H9 (cell line): ENCODE measurements at regions not wholly inside any gene's neighbourhood (a gene's known extent, or its start where the extent isn't known, plus 50 kb on each side); places are given as distances from the start of the nearest gene placed in this dataset.

Experiments
- DNase-seq: peaks from one replicate; pipeline ENCODE4 v3.0.0-alpha.2; 2017
- H2AFZ ChIP-seq: one replicate; pipeline ENCODE4 v1.6.1; 2013; ENCODE audit warnings: mild to moderate bottlenecking, low read length, control low read depth, moderate library complexity
- H2AK5ac ChIP-seq: 2 replicates; pipeline ENCODE4 v1.6.1; 2013; ENCODE audit warnings: low read length, control low read depth, mixed read lengths; ENCODE audit not compliant: insufficient read length
- H2BK120ac ChIP-seq: one replicate; pipeline ENCODE4 v1.6.1; 2013; ENCODE audit warnings: low read depth, mild to moderate bottlenecking, low read length, control low read depth, inconsistent platforms; ENCODE audit not compliant: poor library complexity, severe bottlenecking
- H2BK12ac ChIP-seq: 2 replicates; pipeline ENCODE4 v1.6.1; 2013; ENCODE audit warnings: low read length, control low read depth, mixed read lengths, low read depth; ENCODE audit not compliant: insufficient read length
- H2BK15ac ChIP-seq: 2 replicates; pipeline ENCODE4 v1.6.1; 2013; ENCODE audit warnings: low read depth, low read length, control low read depth
- H2BK20ac ChIP-seq: one replicate; pipeline ENCODE4 v1.6.1; 2013; ENCODE audit warnings: low read depth, mild to moderate bottlenecking, low read length, control low read depth, inconsistent platforms; ENCODE audit not compliant: poor library complexity, severe bottlenecking
- H2BK5ac ChIP-seq: 2 replicates; pipeline ENCODE4 v1.6.1; 2013; ENCODE audit warnings: low read length, control low read depth, mixed read lengths; ENCODE audit not compliant: insufficient read length
- H3K14ac ChIP-seq: 2 replicates; pipeline ENCODE4 v1.6.1; 2013; ENCODE audit warnings: low read length, control low read depth; ENCODE audit not compliant: insufficient read depth
- H3K18ac ChIP-seq: 2 replicates; pipeline ENCODE4 v1.6.1; 2013; ENCODE audit warnings: low read depth, mild to moderate bottlenecking, mixed read lengths, low read length, control low read depth; ENCODE audit not compliant: insufficient read length
- H3K23ac ChIP-seq: 2 replicates; pipeline ENCODE4 v1.6.1; 2013; ENCODE audit warnings: low read length, control low read depth, mixed read lengths, low read depth; ENCODE audit not compliant: insufficient read length
- H3K23me2 ChIP-seq: 2 replicates; pipeline ENCODE4 v1.6.1; 2013; ENCODE audit warnings: low read depth, mild to moderate bottlenecking, mixed read lengths, low read length, control low read depth; ENCODE audit not compliant: insufficient read length, poor library complexity, severe bottlenecking
- H3K27ac ChIP-seq: 2 replicates; pipeline ENCODE4 v1.5.1; 2013; ENCODE audit warnings: low read length, control low read depth, mixed read lengths, low read depth; ENCODE audit not compliant: insufficient read length
- H3K27me3 ChIP-seq: 2 replicates; pipeline ENCODE4 v1.6.1; 2013; ENCODE audit warnings: low read length, control low read depth, inconsistent platforms; ENCODE audit not compliant: insufficient read depth
- H3K4ac ChIP-seq: 2 replicates; pipeline ENCODE4 v1.6.1; 2013; ENCODE audit warnings: low read depth, mild to moderate bottlenecking, control low read depth, inconsistent platforms, low read length, moderate library complexity
- H3K4me1 ChIP-seq: 2 replicates; pipeline ENCODE4 v1.6.1; 2013; ENCODE audit warnings: low read length, control low read depth, inconsistent platforms; ENCODE audit not compliant: insufficient read depth
- H3K4me2 ChIP-seq: 2 replicates; pipeline ENCODE4 v1.6.1; 2013; ENCODE audit warnings: low read length, control low read depth, mixed read lengths; ENCODE audit not compliant: insufficient read length, insufficient read depth
- H3K56ac ChIP-seq: 2 replicates; pipeline ENCODE4 v1.6.1; 2013; ENCODE audit warnings: low read depth, mild to moderate bottlenecking, mixed read lengths, low read length, control low read depth; ENCODE audit not compliant: insufficient read length
- H3K79me1 ChIP-seq: 2 replicates; pipeline ENCODE4 v1.6.1; 2013; ENCODE audit warnings: low read depth, mild to moderate bottlenecking, moderate library complexity, low read length, control low read depth, inconsistent platforms; ENCODE audit not compliant: insufficient read depth, poor library complexity, severe bottlenecking
- H3K79me2 ChIP-seq: 2 replicates; pipeline ENCODE4 v1.6.1; 2013; ENCODE audit warnings: low read length, control low read depth, inconsistent platforms; ENCODE audit not compliant: insufficient read depth
- H3K9ac ChIP-seq: 2 replicates; pipeline ENCODE4 v1.6.1; 2013; ENCODE audit warnings: low read length, control low read depth, mixed read lengths; ENCODE audit not compliant: insufficient read length; ENCODE audit errors: extremely low read depth
- H3K9me3 ChIP-seq: one replicate; pipeline ENCODE4 v1.6.1; 2013; ENCODE audit warnings: low read depth, low read length, inconsistent platforms; ENCODE audit not compliant: control insufficient read depth
- H3T11ph ChIP-seq: one replicate; pipeline ENCODE4 v1.6.1; 2013; ENCODE audit warnings: mild to moderate bottlenecking, low read length, control low read depth, inconsistent platforms
- H4K20me1 ChIP-seq: one replicate; pipeline ENCODE4 v1.6.1; 2013; ENCODE audit not compliant: control insufficient read depth, insufficient read length, insufficient read depth
- H4K5ac ChIP-seq: 2 replicates; pipeline ENCODE4 v1.6.1; 2013; ENCODE audit warnings: low read depth, mild to moderate bottlenecking, mixed read lengths, low read length, control low read depth; ENCODE audit not compliant: insufficient read length
- H4K8ac ChIP-seq: replicated peaks from 2 replicates; pipeline ENCODE4 v1.6.1; 2013; ENCODE audit warnings: low read length, control low read depth, mixed read lengths, low read depth; ENCODE audit not compliant: insufficient read length
- H4K91ac ChIP-seq: 2 replicates; pipeline ENCODE4 v1.6.1; 2013; ENCODE audit warnings: low read depth, mild to moderate bottlenecking, moderate library complexity, mixed read lengths, low read length, control low read depth; ENCODE audit not compliant: insufficient read length
- H3K27ac Mint-ChIP-seq, 3 experiments: 2 replicates in 2 of 3; 3 replicates in 1 of 3; pipeline ENCODE4 v1.8.0; 2020 to 2021; ENCODE audit warnings: mixed read lengths in 3 of 3, mild to moderate bottlenecking in 1 of 3, moderate library complexity in 1 of 3
- H3K27me3 Mint-ChIP-seq: 2 replicates; pipeline ENCODE4 v1.8.0; 2021; ENCODE audit warnings: low read depth, mild to moderate bottlenecking, moderate library complexity, mixed read lengths
- H3K36me3 Mint-ChIP-seq, 3 experiments: 2 replicates in 2 of 3; 3 replicates in 1 of 3; pipeline ENCODE4 v1.8.0; 2020 to 2021; ENCODE audit warnings: low read depth in 3 of 3, mixed read lengths in 3 of 3; ENCODE audit not compliant: insufficient read depth in 1 of 3
- H3K4me1 Mint-ChIP-seq, 2 experiments: 2 replicates each; pipeline ENCODE4 v1.8.0; 2020; ENCODE audit warnings: mixed read lengths in 2 of 2
- H3K4me3 Mint-ChIP-seq, 2 experiments: 2 replicates in 1 of 2; 3 replicates in 1 of 2; pipeline ENCODE4 v1.8.0; 2020 to 2021; ENCODE audit warnings: mild to moderate bottlenecking in 2 of 2, mixed read lengths in 2 of 2, moderate library complexity in 1 of 2
- H3K9me3 Mint-ChIP-seq, 2 experiments: 2 replicates in 1 of 2; 3 replicates in 1 of 2; pipeline ENCODE4 v1.8.0; 2020; ENCODE audit warnings: mild to moderate bottlenecking in 2 of 2, mixed read lengths in 2 of 2, moderate library complexity in 1 of 2
- CTCF ChIP-seq: fragments of 200-600 bp; sonication (generic); conservative IDR thresholded peaks from 3 replicates; pipeline ENCODE4 v1.8.0; 2021; ENCODE audit warnings: antibody characterized with exemption, mild to moderate bottlenecking
- WGBS: extraction: QIAGEN DNeasy Blood & Tissue Kit; methylation state at CpG from one replicate; pipeline ENCODE4 v1.1.7; 2013; ENCODE audit warnings: missing lambda C conversion rate, low lambda C conversion rate, mixed read lengths; ENCODE audit not compliant: insufficient read length; ENCODE audit errors: extremely low coverage; 5-methylcytosine and 5-hydroxymethylcytosine counted together

DNA sequence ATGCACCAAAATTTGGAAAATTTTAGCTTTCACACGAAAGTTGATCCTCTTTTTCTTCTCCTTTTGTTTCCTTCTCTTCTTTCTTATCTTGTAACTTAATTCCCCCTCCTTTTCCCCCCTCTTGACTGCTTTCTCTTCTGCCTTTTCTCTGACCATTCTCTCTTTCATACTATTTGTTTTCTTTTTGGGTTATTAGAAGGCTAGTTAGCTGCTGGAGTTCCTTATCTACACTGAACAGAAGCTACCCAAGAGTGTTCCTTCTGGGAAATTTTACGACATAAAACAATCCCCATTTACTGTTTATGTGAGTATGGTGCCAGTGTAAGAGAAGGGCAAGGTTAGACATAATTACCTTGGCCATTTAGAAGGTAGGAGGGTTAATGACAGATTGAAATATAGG is 218.4 kb upstream of the DTNA start:
- Histone ChIP-seq H2BK12ac (no peak overlapping the region), H3K4ac (no peak overlapping the region), H2AFZ (no peak overlapping the region), H4K91ac (no peak overlapping the region), H2BK15ac (no peak overlapping the region), H4K5ac (no peak overlapping the region), H3K27ac (no peak overlapping the region), H3K23me2 (peaks cover 8% of the 10 kb centered on the region), H3K23ac (no peak overlapping the region), H3K14ac (no peak overlapping the region), H3K79me2 (no peaks in the 10 kb centered on the region), H3K79me1 (no peaks in the 10 kb centered on the region), H3K56ac (no peak overlapping the region), H3K4me1 (peaks cover 2% of the 10 kb centered on the region; the same call in 1 of the 2 replicates), H2AK5ac (no peak overlapping the region), H2BK120ac (no peak overlapping the region), H3T11ph (no peak overlapping the region), H3K18ac (no peak overlapping the region), H2BK20ac (no peak overlapping the region), H3K9ac (no peak overlapping the region), H4K8ac (no peak overlapping the region), H3K4me2 (no peak overlapping the region), H2BK5ac (no peak overlapping the region), H3K27me3 (no peaks in the 10 kb centered on the region), H3K9me3 (no peaks in the 10 kb centered on the region), H4K20me1 (no peaks in the 10 kb centered on the region)
- Mint-ChIP-seq H3K36me3 (no peaks in the 10 kb centered on the region; a peak in 1 of 7 replicates), H3K9me3 (no peaks in the 10 kb centered on the region), H3K4me1 (peaks cover 60 to 64% of the 10 kb centered on the region in 2 experiments), H3K4me3 (no peak overlapping the region), H3K27me3 (no peaks in the 10 kb centered on the region), H3K27ac (peak overlapping the region in 2 of 3 experiments; percentile 4 to 76; a peak in 4 of 7 replicates)
- TF ChIP-seq CTCF: no peak
- no peak for DNase-seq
- WGBS: no CpG with 5 or more reads among the region's 2 CpGs
